Parathyroid adenoma (tissue), 2 donors: ENCODE measurements at regions not wholly inside any gene's neighbourhood (a gene's known extent, or its start where the extent isn't known, plus 50 kb on each side); places are given as distances from the start of the nearest gene placed in this dataset.
"Not testable (repeated sequence)": the region's sequence is repeated elsewhere in the genome, so short reads cannot be mapped to it uniquely, and the experiment has no call there.

Experiments
- H2AFZ ChIP-seq: fragments of 300-600 bp; sonication (generic); one replicate; pipeline ENCODE4 v1.7.0; 2017; ENCODE audit warnings: antibody characterized with exemption, mild to moderate bottlenecking
- H3K27ac ChIP-seq: fragments of 300-600 bp; sonication (generic); one replicate; pipeline ENCODE4 v1.7.0; 2017
- H3K27me3 ChIP-seq: fragments of 300-600 bp; sonication (generic); one replicate; pipeline ENCODE4 v1.7.0; 2017; ENCODE audit warnings: low read length; ENCODE audit not compliant: control insufficient read depth, insufficient read depth
- H3K36me3 ChIP-seq: fragments of 300-600 bp; sonication (generic); one replicate; pipeline ENCODE4 v1.7.0; 2017; ENCODE audit warnings: low read length; ENCODE audit not compliant: control insufficient read depth, insufficient read depth
- H3K4me1 ChIP-seq: fragments of 300-600 bp; sonication (generic); one replicate; pipeline ENCODE4 v1.7.0; 2017; ENCODE audit warnings: control low read depth
- H3K4me2 ChIP-seq: fragments of 300-600 bp; sonication (generic); one replicate; pipeline ENCODE4 v1.7.0; 2017; ENCODE audit warnings: low read length
- H3K4me3 ChIP-seq: fragments of 300-600 bp; sonication (generic); one replicate; pipeline ENCODE4 v1.7.0; 2017; ENCODE audit warnings: low read depth, low read length
- H3K79me2 ChIP-seq: fragments of 300-600 bp; sonication (generic); one replicate; pipeline ENCODE4 v1.7.0; 2017; ENCODE audit warnings: control low read depth
- H3K9ac ChIP-seq: fragments of 300-600 bp; sonication (generic); one replicate; pipeline ENCODE4 v1.7.0; 2017; ENCODE audit warnings: mild to moderate bottlenecking
- H3K9me3 ChIP-seq: fragments of 300-600 bp; sonication (generic); one replicate; pipeline ENCODE4 v1.7.0; 2017; ENCODE audit warnings: low read length; ENCODE audit not compliant: control insufficient read depth
- CTCF ChIP-seq: fragments of 300-600 bp; sonication (generic); IDR thresholded peaks from one replicate; pipeline ENCODE4 v1.7.0; 2017; ENCODE audit warnings: antibody characterized with exemption, mild to moderate bottlenecking
- donor health status: primary hyperparathyroidism.

- no peaks in the 10 kb centered on the region for H3K27me3 ChIP-seq
- H3K36me3 ChIP-seq = no peaks in the 10 kb centered on the region
- no peaks in the 10 kb centered on the region for H3K9me3 ChIP-seq
- H3K27ac ChIP-seq = no peak overlapping the region
- no peak for TF ChIP-seq CTCF
- no peaks in the 10 kb centered on the region for H3K79me2 ChIP-seq
- no peak overlapping the region for H3K4me3 ChIP-seq
- H3K9ac ChIP-seq = no peak overlapping the region
- H3K4me2 ChIP-seq = no peak overlapping the region
- no peaks in the 10 kb centered on the region for H3K4me1 ChIP-seq
- no peak overlapping the region for H2AFZ ChIP-seq
Measured at GRCh38 chr1:199522936-199523335, 504.6 kb upstream of the NR5A2 start.

- Histone ChIP-seq H3K4me2 (no peak overlapping the region), H3K79me2 (no peaks in the 10 kb centered on the region), H2AFZ (no peak overlapping the region), H3K27ac (no peak overlapping the region), H3K9me3 (no peaks in the 10 kb centered on the region), H3K4me1 (no peaks in the 10 kb centered on the region), H3K36me3 (no peaks in the 10 kb centered on the region), H3K27me3 (no peaks in the 10 kb centered on the region), H3K4me3 (no peak overlapping the region), H3K9ac (no peak overlapping the region)
- no peak for TF ChIP-seq CTCF
Measured at GRCh38 chr1:199529324-199529723, 498.2 kb upstream of the NR5A2 start.

- not testable (repeated sequence) for H3K27me3 ChIP-seq, H3K4me2 ChIP-seq, H3K9ac ChIP-seq, H3K36me3 ChIP-seq, H3K9me3 ChIP-seq, H3K4me1 ChIP-seq, H3K79me2 ChIP-seq, H3K4me3 ChIP-seq, H3K27ac ChIP-seq, H2AFZ ChIP-seq
Measured at GRCh38 chr1:199533361-199533760, 494.1 kb upstream of the NR5A2 start.

GRCh38 chr1:199545780-199546179 is 481.7 kb upstream of the NR5A2 start:
- Histone ChIP-seq H3K9me3 (no peaks in the 10 kb centered on the region), H3K4me3 (no peak overlapping the region), H3K9ac (no peak overlapping the region), H3K4me2 (no peak overlapping the region), H3K27ac (no peak overlapping the region), H3K79me2 (no peaks in the 10 kb centered on the region), H3K27me3 (no peaks in the 10 kb centered on the region), H3K4me1 (no peaks in the 10 kb centered on the region), H3K36me3 (no peaks in the 10 kb centered on the region), H2AFZ (no peak overlapping the region)
- TF ChIP-seq CTCF = no peak

- Histone ChIP-seq H3K79me2 (no peaks in the 10 kb centered on the region), H2AFZ (no peak overlapping the region), H3K36me3 (no peaks in the 10 kb centered on the region), H3K4me3 (no peak overlapping the region), H3K9me3 (no peaks in the 10 kb centered on the region), H3K9ac (no peak overlapping the region), H3K4me2 (no peak overlapping the region), H3K27me3 (peaks cover 1% of the 10 kb centered on the region), H3K4me1 (no peaks in the 10 kb centered on the region), H3K27ac (no peak overlapping the region)
- TF ChIP-seq CTCF = no peak
Measured at GRCh38 chr1:199546323-199546722, 481.2 kb upstream of the NR5A2 start.
